ENCODE measurements at regions not wholly inside any gene's neighbourhood (a gene's known extent, or its start where the extent isn't known, plus 50 kb on each side); places are given as distances from the start of the nearest gene placed in this dataset.

- DNase-seq (ENCODE audit: low spot score): no peak
Observed at GRCh38 chr20:7257692-7258466, 490.4 kb downstream of the BMP2 start.

GRCh38 chr20:7262803-7263202, 495.3 kb downstream of the BMP2 start:
- no peak for DNase-seq (ENCODE audit: low spot score)

- no peak for DNase-seq (ENCODE audit: low spot score)
Observed at GRCh38 chr20:7264137-7264536, 496.7 kb downstream of the BMP2 start.

- DNase-seq (ENCODE audit: low spot score): no peak
Observed at GRCh38 chr20:7269452-7269851, 502.0 kb downstream of the BMP2 start.

- no peak for DNase-seq (ENCODE audit: low spot score)
Observed at GRCh38 chr20:7272512-7272911, 505.0 kb downstream of the BMP2 start.

- DNase-seq (ENCODE audit: low spot score): no peak
Observed at GRCh38 chr20:7274870-7275269, 507.4 kb downstream of the BMP2 start.

- DNase-seq (ENCODE audit: low spot score): no peak
Observed at GRCh38 chr20:7275645-7276237, 508.3 kb downstream of the BMP2 start.

- peak; percentile 77 for DNase-seq (ENCODE audit: low spot score)
Observed at GRCh38 chr20:7285918-7286556, 518.6 kb downstream of the BMP2 start.

GRCh38 chr20:7291323-7291943, 523.9 kb downstream of the BMP2 start:
- no peak for DNase-seq (ENCODE audit: low spot score)

- DNase-seq (ENCODE audit: low spot score): no peak
Observed at GRCh38 chr20:7291946-7292345, 524.5 kb downstream of the BMP2 start.

GRCh38 chr20:7294816-7295360, 527.4 kb downstream of the BMP2 start:
- no peak for DNase-seq (ENCODE audit: low spot score)

GRCh38 chr20:7301807-7302206, 534.3 kb downstream of the BMP2 start:
- DNase-seq (ENCODE audit: low spot score): no peak

GRCh38 chr20:7302250-7302649, 534.8 kb downstream of the BMP2 start:
- no peak for DNase-seq (ENCODE audit: low spot score)

- no peak for DNase-seq (ENCODE audit: low spot score)
Observed at GRCh38 chr20:7305976-7306375, 538.5 kb downstream of the BMP2 start.

GRCh38 chr20:7308163-7308562, 540.7 kb downstream of the BMP2 start:
- no peak for DNase-seq (ENCODE audit: low spot score)

- DNase-seq (ENCODE audit: low spot score): no peak
Observed at GRCh38 chr20:7313047-7313446, 545.6 kb downstream of the BMP2 start.

- no peak for DNase-seq (ENCODE audit: low spot score)
Observed at GRCh38 chr20:7323957-7324356, 556.5 kb downstream of the BMP2 start.

- no peak for DNase-seq (ENCODE audit: low spot score)
Observed at GRCh38 chr20:7327810-7328209, 560.3 kb downstream of the BMP2 start.

- no peak for DNase-seq (ENCODE audit: low spot score)
Observed at GRCh38 chr20:7330850-7331249, 563.4 kb downstream of the BMP2 start.

- DNase-seq (ENCODE audit: low spot score): no peak
Observed at GRCh38 chr20:7332169-7332568, 564.7 kb downstream of the BMP2 start.

- no peak for DNase-seq (ENCODE audit: low spot score)
Observed at GRCh38 chr20:7333841-7334240, 566.4 kb downstream of the BMP2 start.

GRCh38 chr20:7346026-7346425, 578.5 kb downstream of the BMP2 start:
- DNase-seq (ENCODE audit: low spot score): no peak

GRCh38 chr20:7346562-7346961, 579.1 kb downstream of the BMP2 start:
- no peak for DNase-seq (ENCODE audit: low spot score)
